VCaP (cell line): ENCODE measurements at regions not wholly inside any gene's neighbourhood (a gene's known extent, or its start where the extent isn't known, plus 50 kb on each side); places are given as distances from the start of the nearest gene placed in this dataset.

ENCODE experiments used
- H3K27ac ChIP-seq: fragments of 450-650 bp; 2 replicates; pipeline ENCODE4 v1.5.1; 2017
- CTCF ChIP-seq: fragments of 450-650 bp; conservative IDR thresholded peaks from 2 replicates; pipeline ENCODE4 v1.5.1; 2017; ENCODE audit warnings: mild to moderate bottlenecking, moderate library complexity

GRCh38 chr15:25051399-25052154 lies 96.8 kb downstream of the SNRPN start:
- TF ChIP-seq CTCF, result no peak

GRCh38 chr15:25052191-25052999 lies 97.6 kb downstream of the SNRPN start:
- no peak overlapping the region for H3K27ac ChIP-seq
- TF ChIP-seq CTCF, result no peak

More at GRCh38 chr15:25051399-25052154, 96.8 kb downstream of the SNRPN start:
- H3K27ac ChIP-seq, result no peak overlapping the region

GRCh38 chr15:25053000-25053815 lies 98.4 kb downstream of the SNRPN start:
- TF ChIP-seq CTCF, result no peak
- H3K27ac ChIP-seq, result no peak overlapping the region

GRCh38 chr15:25054329-25054728 lies 99.5 kb downstream of the SNRPN start:
- no peak for TF ChIP-seq CTCF
- H3K27ac ChIP-seq, result no peak overlapping the region

GRCh38 chr15:25054943-25055342 lies 100.2 kb downstream of the SNRPN start:
- no peak for TF ChIP-seq CTCF

GRCh38 chr15:25055356-25056068 lies 100.7 kb downstream of the SNRPN start:
- H3K27ac ChIP-seq, result no peak overlapping the region
- no peak for TF ChIP-seq CTCF

More at GRCh38 chr15:25054943-25055342, 100.2 kb downstream of the SNRPN start:
- H3K27ac ChIP-seq, result no peak overlapping the region
